ENCODE measurements at regions not wholly inside any gene's neighbourhood (a gene's known extent, or its start where the extent isn't known, plus 50 kb on each side); places are given as distances from the start of the nearest gene placed in this dataset.

DNA sequence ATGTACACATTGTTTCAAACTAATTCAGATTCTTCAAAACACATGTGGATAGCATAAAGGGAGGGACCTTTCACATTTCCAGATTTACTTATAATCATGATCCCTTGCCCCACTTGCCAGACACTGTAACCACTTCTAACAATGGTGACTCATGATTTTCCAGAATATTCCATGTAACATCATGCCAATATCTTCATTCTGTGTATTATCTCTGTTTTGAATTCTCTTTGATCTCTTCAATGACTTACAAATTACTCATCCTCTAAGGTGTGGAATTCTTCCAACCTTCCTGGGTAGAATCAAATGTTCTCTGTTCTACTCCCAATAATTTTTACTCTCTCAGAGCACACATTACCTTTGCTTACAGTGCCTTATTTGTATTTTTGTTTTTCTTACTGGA, 517.1 kb downstream of the PCDH7 start:
- Histone ChIP-seq H3K9ac (ENCODE audit: low read length) (no peak overlapping the region), H2AFZ (ENCODE audit: low read length) (no peak overlapping the region), H3K4me3 (ENCODE audit: low read length) (no peak overlapping the region), H3K9me2 (replicated peaks; ENCODE audit: low read length) (no peaks in the 10 kb centered on the region), H3K27me3 (ENCODE audit: low read length) (no peaks in the 10 kb centered on the region), H3K9me3 (ENCODE audit: low read length) (no peaks in the 10 kb centered on the region), H3K79me2 (ENCODE audit: low read length) (no peaks in the 10 kb centered on the region), H3K27ac (ENCODE audit: low read length) (no peak overlapping the region), H3K36me3 (ENCODE audit: low read depth, low read length) (no peaks in the 10 kb centered on the region), H3K4me1 (ENCODE audit: insufficient read depth, low read length) (no peaks in the 10 kb centered on the region), H3K4me2 (ENCODE audit: low read length) (no peak overlapping the region), H4K20me1 (ENCODE audit: low read length) (no peaks in the 10 kb centered on the region), H3F3A (ENCODE audit: low read length, unreplicated experiment) (no peaks in the 10 kb centered on the region)
- POLR2A ChIA-PET (ENCODE audit: unreplicated experiment) = no interaction called here
- TF ChIP-seq, protein P1, sequence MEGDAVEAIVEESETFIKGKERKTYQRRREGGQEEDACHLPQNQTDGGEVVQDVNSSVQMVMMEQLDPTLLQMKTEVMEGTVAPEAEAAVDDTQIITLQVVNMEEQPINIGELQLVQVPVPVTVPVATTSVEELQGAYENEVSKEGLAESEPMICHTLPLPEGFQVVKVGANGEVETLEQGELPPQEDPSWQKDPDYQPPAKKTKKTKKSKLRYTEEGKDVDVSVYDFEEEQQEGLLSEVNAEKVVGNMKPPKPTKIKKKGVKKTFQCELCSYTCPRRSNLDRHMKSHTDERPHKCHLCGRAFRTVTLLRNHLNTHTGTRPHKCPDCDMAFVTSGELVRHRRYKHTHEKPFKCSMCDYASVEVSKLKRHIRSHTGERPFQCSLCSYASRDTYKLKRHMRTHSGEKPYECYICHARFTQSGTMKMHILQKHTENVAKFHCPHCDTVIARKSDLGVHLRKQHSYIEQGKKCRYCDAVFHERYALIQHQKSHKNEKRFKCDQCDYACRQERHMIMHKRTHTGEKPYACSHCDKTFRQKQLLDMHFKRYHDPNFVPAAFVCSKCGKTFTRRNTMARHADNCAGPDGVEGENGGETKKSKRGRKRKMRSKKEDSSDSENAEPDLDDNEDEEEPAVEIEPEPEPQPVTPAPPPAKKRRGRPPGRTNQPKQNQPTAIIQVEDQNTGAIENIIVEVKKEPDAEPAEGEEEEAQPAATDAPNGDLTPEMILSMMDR (conservative IDR thresholded peaks at IDR 0.05; ENCODE audit: low read depth, low read length) = no peak
- TF ChIP-seq EZH2phosphoT487 (IDR thresholded peaks at IDR 0.05; ENCODE audit: borderline replicate concordance, low read length) (no peak), EZH2 (IDR thresholded peaks at IDR 0.05; ENCODE audit: low read length, unreplicated experiment) (no peak)
- no TSS peak for BruUV-seq (replicated peaks)
- ATAC-seq = peak; percentile 53
- peak; percentile 40 for DNase-seq
- intact Hi-C loops (cut with micrococcal nuclease) = no loop called here
- CTCF ChIA-PET = no interaction called here

DNA sequence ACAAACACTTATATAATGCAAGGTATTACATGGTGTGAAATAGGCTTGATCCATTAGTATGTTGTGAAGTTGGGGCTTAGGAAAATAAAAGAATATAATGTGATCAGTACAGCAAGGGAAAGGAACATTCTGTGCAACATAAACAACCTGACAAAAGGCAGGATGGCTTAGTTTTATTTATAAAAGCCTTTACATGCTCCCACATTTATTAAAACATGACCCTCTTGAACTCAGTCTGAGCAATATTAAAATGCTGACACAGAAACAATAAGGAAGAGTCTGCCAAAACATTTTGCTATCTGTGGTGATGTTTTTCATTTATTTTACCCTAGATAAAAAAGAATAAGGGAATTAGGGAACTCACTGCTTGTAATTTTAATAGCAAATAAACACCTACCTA, 519.7 kb downstream of the PCDH7 start:
- intact Hi-C loops (cut with micrococcal nuclease) = no loop called here

DNA sequence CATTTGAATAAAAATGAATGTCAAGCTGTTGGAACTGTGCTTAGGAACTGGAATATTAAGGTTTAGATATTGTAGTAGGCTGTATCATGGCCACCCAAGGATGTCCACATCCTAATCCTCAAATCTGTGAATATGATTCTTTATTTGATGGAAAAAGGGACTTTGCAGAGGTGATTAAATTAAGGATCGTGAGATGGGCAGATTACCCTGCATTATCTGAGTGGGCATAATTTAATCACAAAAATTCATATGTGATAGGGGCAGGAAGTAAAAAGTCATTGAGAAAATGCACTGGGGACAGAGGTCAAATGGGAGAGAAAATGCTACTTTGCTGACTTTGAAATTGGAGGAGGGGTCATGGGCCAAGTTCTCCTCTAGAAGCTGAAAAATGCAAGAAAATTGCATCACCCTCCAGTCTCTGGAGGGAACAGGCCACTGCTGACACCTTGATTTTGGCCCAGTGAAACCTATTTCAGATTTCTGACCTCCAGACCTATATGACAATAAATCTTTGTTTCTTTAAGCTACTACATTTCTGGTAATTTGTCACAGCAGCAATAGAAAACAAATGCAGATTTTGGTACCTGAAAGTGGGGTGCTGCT, 521.4 kb downstream of the PCDH7 start:
- ChIA-PET CTCF (no interaction called here), POLR2A (ENCODE audit: unreplicated experiment) (no interaction called here)

More for the DNA sequence above, 519.7 kb downstream of the PCDH7 start:
- no peak for ATAC-seq
- Histone ChIP-seq H3K79me2 (ENCODE audit: low read length) (no peaks in the 10 kb centered on the region), H3K4me3 (ENCODE audit: low read length) (no peak overlapping the region), H3K27me3 (ENCODE audit: low read length) (no peaks in the 10 kb centered on the region), H3K9ac (ENCODE audit: low read length) (no peak overlapping the region), H3K36me3 (ENCODE audit: low read depth, low read length) (no peaks in the 10 kb centered on the region), H3K4me2 (ENCODE audit: low read length) (no peak overlapping the region), H4K20me1 (ENCODE audit: low read length) (no peaks in the 10 kb centered on the region), H2AFZ (ENCODE audit: low read length) (no peak overlapping the region), H3K4me1 (ENCODE audit: insufficient read depth, low read length) (no peaks in the 10 kb centered on the region), H3F3A (ENCODE audit: low read length, unreplicated experiment) (no peaks in the 10 kb centered on the region), H3K9me2 (replicated peaks; ENCODE audit: low read length) (no peaks in the 10 kb centered on the region), H3K9me3 (ENCODE audit: low read length) (no peaks in the 10 kb centered on the region), H3K27ac (ENCODE audit: low read length) (no peak overlapping the region)
- ChIA-PET POLR2A (ENCODE audit: unreplicated experiment) (no interaction called here), CTCF (no interaction called here)
- TF ChIP-seq EZH2 (IDR thresholded peaks at IDR 0.05; ENCODE audit: low read length, unreplicated experiment) (no peak), EZH2phosphoT487 (IDR thresholded peaks at IDR 0.05; ENCODE audit: borderline replicate concordance, low read length) (no peak)
- TF ChIP-seq, protein P1 (conservative IDR thresholded peaks at IDR 0.05; ENCODE audit: low read depth, low read length) = no peak
- DNase-seq = no peak
- no TSS peak for BruUV-seq (replicated peaks)

More for the DNA sequence above, 521.4 kb downstream of the PCDH7 start:
- no peaks in the 10 kb centered on the region for H3K36me3 ChIP-seq (ENCODE audit: low read depth, low read length)
- H3K4me2 ChIP-seq (ENCODE audit: low read length) = no peak overlapping the region
- no peaks in the 10 kb centered on the region for H3K4me1 ChIP-seq (ENCODE audit: insufficient read depth, low read length)
- TF ChIP-seq EZH2 (IDR thresholded peaks at IDR 0.05; ENCODE audit: low read length, unreplicated experiment) (no peak), EZH2phosphoT487 (IDR thresholded peaks at IDR 0.05; ENCODE audit: borderline replicate concordance, low read length) (no peak)
- TF ChIP-seq, protein P1 (conservative IDR thresholded peaks at IDR 0.05; ENCODE audit: low read depth, low read length) = no peak
- H3K9me3 ChIP-seq (ENCODE audit: low read length) = no peaks in the 10 kb centered on the region
- no peak overlapping the region for H2AFZ ChIP-seq (ENCODE audit: low read length)
- H3K27me3 ChIP-seq (ENCODE audit: low read length) = no peaks in the 10 kb centered on the region
- no peak overlapping the region for H3K9ac ChIP-seq (ENCODE audit: low read length)
- H3K79me2 ChIP-seq (ENCODE audit: low read length) = no peaks in the 10 kb centered on the region
- H3F3A ChIP-seq (ENCODE audit: low read length, unreplicated experiment) = no peaks in the 10 kb centered on the region
- no peaks in the 10 kb centered on the region for H4K20me1 ChIP-seq (ENCODE audit: low read length)
- no TSS peak for BruUV-seq (replicated peaks)
- no peak overlapping the region for H3K4me3 ChIP-seq (ENCODE audit: low read length)
- no peak for ATAC-seq
- intact Hi-C loops (cut with micrococcal nuclease) = no loop called here
- H3K9me2 ChIP-seq (replicated peaks; ENCODE audit: low read length) = no peaks in the 10 kb centered on the region
- DNase-seq = no peak
- no peak overlapping the region for H3K27ac ChIP-seq (ENCODE audit: low read length)
